HEK293T (cell line): ENCODE measurements at regions not wholly inside any gene's neighbourhood (a gene's known extent, or its start where the extent isn't known, plus 50 kb on each side); places are given as distances from the start of the nearest gene placed in this dataset.

Source experiments
- CTCF ChIA-PET: fragments of 350-600 bp; formaldehyde crosslinking; extraction: SDS; loops from one replicate; lab custom pipeline; 2021; ENCODE audit warnings: antibody characterized with exemption, inconsistent platforms; lab: Yijun Ruan, JAX
- POLR2A ChIA-PET: fragments of 350-600 bp; formaldehyde crosslinking; extraction: SDS; loops from one replicate; lab custom pipeline; 2020; ENCODE audit warnings: antibody characterized with exemption, inconsistent platforms; lab: Yijun Ruan, JAX
- DNase-seq: peaks from one replicate; pipeline ENCODE4 v3.0.0; 2012; ENCODE audit warnings: mixed read lengths; ENCODE audit errors: extremely low spot score
- ARNT ChIP-seq: fragments of 450-650 bp; IDR thresholded peaks from 2 replicates; pipeline ENCODE4 v1.6.1; 2017; ENCODE audit warnings: mild to moderate bottlenecking
- BHLHE40 ChIP-seq: fragments of 450-650 bp; IDR thresholded peaks from 2 replicates; pipeline ENCODE4 v1.6.1; 2016; ENCODE audit warnings: mild to moderate bottlenecking, moderate library complexity, borderline replicate concordance
- CTBP1 ChIP-seq: fragments of 450-650 bp; IDR thresholded peaks from 2 replicates; pipeline ENCODE4 v1.6.1; 2016; ENCODE audit warnings: borderline replicate concordance
- ELF4 ChIP-seq: fragments of 450-650 bp; IDR thresholded peaks from 2 replicates; pipeline ENCODE4 v1.6.1; 2017; ENCODE audit warnings: antibody characterized with exemption
- FOXA1 ChIP-seq: fragments of 450-650 bp; IDR thresholded peaks from 2 replicates; pipeline ENCODE4 v1.6.1; 2016; ENCODE audit warnings: mild to moderate bottlenecking
- FOXK2 ChIP-seq: fragments of 450-650 bp; IDR thresholded peaks from 2 replicates; pipeline ENCODE4 v1.6.1; 2016; ENCODE audit warnings: mild to moderate bottlenecking
- FOXM1 ChIP-seq: fragments of 450-650 bp; IDR thresholded peaks from 2 replicates; pipeline ENCODE4 v1.6.1; 2017; ENCODE audit warnings: mild to moderate bottlenecking, borderline replicate concordance
- HDGF ChIP-seq: fragments of 450-650 bp; IDR thresholded peaks from 2 replicates; pipeline ENCODE4 v1.6.1; 2017; ENCODE audit warnings: antibody characterized with exemption, borderline replicate concordance
- L3MBTL2 ChIP-seq: fragments of 450-650 bp; conservative IDR thresholded peaks from 2 replicates; pipeline ENCODE4 v1.6.1; 2016; ENCODE audit warnings: mild to moderate bottlenecking
- LEF1 ChIP-seq: fragments of 450-650 bp; IDR thresholded peaks from 2 replicates; pipeline ENCODE4 v1.6.1; 2017; ENCODE audit warnings: mild to moderate bottlenecking, borderline replicate concordance
- NFRKB ChIP-seq: fragments of 450-650 bp; IDR thresholded peaks from 2 replicates; pipeline ENCODE4 v1.6.1; 2016; ENCODE audit warnings: mild to moderate bottlenecking, moderate library complexity
- PKNOX1 ChIP-seq: fragments of 450-650 bp; IDR thresholded peaks from 2 replicates; pipeline ENCODE4 v1.6.1; 2016
- SP1 ChIP-seq: fragments of 450-650 bp; IDR thresholded peaks from 2 replicates; pipeline ENCODE4 v1.6.1; 2017
- SUZ12 ChIP-seq: fragments of 450-650 bp; IDR thresholded peaks from 2 replicates; pipeline ENCODE4 v1.6.1; 2016; ENCODE audit warnings: mild to moderate bottlenecking
- TARDBP ChIP-seq: fragments of 450-650 bp; IDR thresholded peaks from 2 replicates; pipeline ENCODE4 v1.6.1; 2016
- ZNF384 ChIP-seq: fragments of 450-650 bp; IDR thresholded peaks from 2 replicates; pipeline ENCODE4 v1.6.1; 2016

GRCh38 chr5:167261309-167262100 lies 1029.9 kb upstream of the WWC1 start:
- no peak for TF ChIP-seq FOXK2
- no peak for TF ChIP-seq NFRKB
- no peak for TF ChIP-seq PKNOX1
- TF ChIP-seq SUZ12: no peak
- no peak for TF ChIP-seq ELF4
- no peak for TF ChIP-seq TARDBP
- no peak for TF ChIP-seq FOXM1
- TF ChIP-seq BHLHE40: no peak
- TF ChIP-seq ARNT: no peak
- no peak for TF ChIP-seq SP1
- TF ChIP-seq HDGF: no peak
- no peak for TF ChIP-seq ZNF384
- TF ChIP-seq FOXA1: no peak
- TF ChIP-seq LEF1: no peak
- TF ChIP-seq CTBP1: no peak
- TF ChIP-seq L3MBTL2: no peak
- ChIA-PET POLR2A (no interaction called here), CTCF (no interaction called here)
- peak; percentile 39 for DNase-seq

- no peak for DNase-seq
- TF ChIP-seq FOXK2: no peak
- no peak for TF ChIP-seq LEF1
- no peak for TF ChIP-seq L3MBTL2
- TF ChIP-seq PKNOX1: no peak
- no peak for TF ChIP-seq FOXA1
- no peak for TF ChIP-seq HDGF
- no peak for TF ChIP-seq SUZ12
- no peak for TF ChIP-seq ELF4
- no peak for TF ChIP-seq CTBP1
- no peak for TF ChIP-seq ZNF384
- TF ChIP-seq NFRKB: no peak
- TF ChIP-seq FOXM1: no peak
- TF ChIP-seq TARDBP: no peak
- no peak for TF ChIP-seq BHLHE40
- TF ChIP-seq ARNT: no peak
- no peak for TF ChIP-seq SP1
- POLR2A ChIA-PET: no interaction called here
- CTCF ChIA-PET: no interaction called here
These were observed 1028.3 kb upstream of the WWC1 start for GRCh38 chr5:167263185-167263584.

- DNase-seq: no peak
- TF ChIP-seq ARNT: no peak
- TF ChIP-seq LEF1: no peak
- no peak for TF ChIP-seq BHLHE40
- no peak for TF ChIP-seq FOXA1
- no peak for TF ChIP-seq ELF4
- TF ChIP-seq L3MBTL2: no peak
- TF ChIP-seq FOXM1: no peak
- TF ChIP-seq PKNOX1: no peak
- no peak for TF ChIP-seq SUZ12
- no peak for TF ChIP-seq CTBP1
- TF ChIP-seq SP1: no peak
- no peak for TF ChIP-seq ZNF384
- TF ChIP-seq NFRKB: no peak
- TF ChIP-seq HDGF: no peak
- no peak for TF ChIP-seq TARDBP
- no peak for TF ChIP-seq FOXK2
- CTCF ChIA-PET: interaction anchor here (0.7 kb wide), 1 partner anchor 658 kb away, joined by 3 read pairs; no protein-coding TSS in a partner anchor
- POLR2A ChIA-PET: no interaction called here
These were observed 1027.1 kb upstream of the WWC1 start for GRCh38 chr5:167264348-167264747.

GRCh38 chr5:167268337-167268736 lies 1023.1 kb upstream of the WWC1 start:
- no peak for DNase-seq
- ChIA-PET CTCF (no interaction called here), POLR2A (no interaction called here)
- no peak for TF ChIP-seq HDGF
- no peak for TF ChIP-seq FOXK2
- no peak for TF ChIP-seq ELF4
- TF ChIP-seq LEF1: no peak
- TF ChIP-seq FOXM1: no peak
- TF ChIP-seq FOXA1: no peak
- TF ChIP-seq NFRKB: no peak

GRCh38 chr5:167269146-167269545 lies 1022.3 kb upstream of the WWC1 start:
- DNase-seq: no peak
- POLR2A ChIA-PET: no interaction called here
- TF ChIP-seq L3MBTL2 (no peak), TARDBP (no peak), PKNOX1 (no peak), FOXA1 (no peak), ELF4 (no peak), SP1 (no peak), BHLHE40 (no peak)
- CTCF ChIA-PET: no interaction called here
